ENCODE measurements at regions not wholly inside any gene's neighbourhood (a gene's known extent, or its start where the extent isn't known, plus 50 kb on each side); places are given as distances from the start of the nearest gene placed in this dataset.

GRCh38 chr6:147826698-147827097, 318.2 kb downstream of the SAMD5 start:
- DNase-seq (ENCODE audit: low spot score) = no peak
- TF ChIP-seq CTCF (IDR thresholded peaks at IDR 0.05; ENCODE audit: extremely low read depth, insufficient read depth, missing control alignments) = no peak
- in situ Hi-C loops (cut with MboI; ENCODE audit: low pct_unique_long_range_greater_than_20kb, low sequenced_read_pairs, unreplicated experiment) = no loop called here

- DNase-seq (ENCODE audit: low spot score) = no peak
- in situ Hi-C loops (cut with MboI; ENCODE audit: low pct_unique_long_range_greater_than_20kb, low sequenced_read_pairs, unreplicated experiment) = no loop called here
- no peak for TF ChIP-seq CTCF (IDR thresholded peaks at IDR 0.05; ENCODE audit: extremely low read depth, insufficient read depth, missing control alignments)
Measured at GRCh38 chr6:147829418-147829817, 320.9 kb downstream of the SAMD5 start.

GRCh38 chr6:147829835-147830234, 321.3 kb downstream of the SAMD5 start:
- in situ Hi-C loops (cut with MboI; ENCODE audit: low pct_unique_long_range_greater_than_20kb, low sequenced_read_pairs, unreplicated experiment) = no loop called here
- DNase-seq (ENCODE audit: low spot score) = no peak
- no peak for TF ChIP-seq CTCF (IDR thresholded peaks at IDR 0.05; ENCODE audit: extremely low read depth, insufficient read depth, missing control alignments)

- no peak for DNase-seq (ENCODE audit: low spot score)
- no peak for TF ChIP-seq CTCF (IDR thresholded peaks at IDR 0.05; ENCODE audit: extremely low read depth, insufficient read depth, missing control alignments)
- in situ Hi-C loops (cut with MboI; ENCODE audit: low pct_unique_long_range_greater_than_20kb, low sequenced_read_pairs, unreplicated experiment) = no loop called here
Measured at GRCh38 chr6:147831356-147831755, 322.9 kb downstream of the SAMD5 start.

GRCh38 chr6:147833607-147834006, 325.1 kb downstream of the SAMD5 start:
- TF ChIP-seq CTCF (IDR thresholded peaks at IDR 0.05; ENCODE audit: extremely low read depth, insufficient read depth, missing control alignments) = no peak
- in situ Hi-C loops (cut with MboI; ENCODE audit: low pct_unique_long_range_greater_than_20kb, low sequenced_read_pairs, unreplicated experiment) = no loop called here
- no peak for DNase-seq (ENCODE audit: low spot score)

- in situ Hi-C loops (cut with MboI; ENCODE audit: low pct_unique_long_range_greater_than_20kb, low sequenced_read_pairs, unreplicated experiment) = no loop called here
- no peak for TF ChIP-seq CTCF (IDR thresholded peaks at IDR 0.05; ENCODE audit: extremely low read depth, insufficient read depth, missing control alignments)
- DNase-seq (ENCODE audit: low spot score) = no peak
Measured at GRCh38 chr6:147834084-147834776, 325.7 kb downstream of the SAMD5 start.
